ENCODE measurements at regions not wholly inside any gene's neighbourhood (a gene's known extent, or its start where the extent isn't known, plus 50 kb on each side); places are given as distances from the start of the nearest gene placed in this dataset.

GRCh38 chr17:33778505-33779233, 476.4 kb upstream of the CCL2 start:
- DNase-seq (ENCODE audit: low read depth) = no peak

- peak; percentile 41 for DNase-seq (ENCODE audit: low read depth)
Observed at GRCh38 chr17:33779234-33779591, 475.9 kb upstream of the CCL2 start.

GRCh38 chr17:33785281-33785680, 469.8 kb upstream of the CCL2 start:
- DNase-seq (ENCODE audit: low read depth) = no peak

- no peak for DNase-seq (ENCODE audit: low read depth)
Observed at GRCh38 chr17:33786478-33786877, 468.6 kb upstream of the CCL2 start.

- no peak for DNase-seq (ENCODE audit: low read depth)
Observed at GRCh38 chr17:33789658-33790057, 465.4 kb upstream of the CCL2 start.

- no peak for DNase-seq (ENCODE audit: low read depth)
Observed at GRCh38 chr17:33797181-33797580, 457.9 kb upstream of the CCL2 start.

- no peak for DNase-seq (ENCODE audit: low read depth)
Observed at GRCh38 chr17:33798308-33798707, 456.8 kb upstream of the CCL2 start.

- DNase-seq (ENCODE audit: low read depth) = no peak
Observed at GRCh38 chr17:33802349-33803198, 452.5 kb upstream of the CCL2 start.

- DNase-seq (ENCODE audit: low read depth) = no peak
Observed at GRCh38 chr17:33803199-33803685, 451.8 kb upstream of the CCL2 start.

GRCh38 chr17:33803686-33804085, 451.4 kb upstream of the CCL2 start:
- no peak for DNase-seq (ENCODE audit: low read depth)

- DNase-seq (ENCODE audit: low read depth) = no peak
Observed at GRCh38 chr17:33804401-33804800, 450.7 kb upstream of the CCL2 start.

GRCh38 chr17:33806631-33807030, 448.5 kb upstream of the CCL2 start:
- DNase-seq (ENCODE audit: low read depth) = no peak

GRCh38 chr17:33809748-33810147, 445.3 kb upstream of the CCL2 start:
- DNase-seq (ENCODE audit: low read depth) = no peak

- DNase-seq (ENCODE audit: low read depth) = no peak
Observed at GRCh38 chr17:33811004-33811760, 443.9 kb upstream of the CCL2 start.

- no peak for DNase-seq (ENCODE audit: low read depth)
Observed at GRCh38 chr17:33811984-33812577, 443.0 kb upstream of the CCL2 start.

GRCh38 chr17:33814852-33815251, 440.2 kb upstream of the CCL2 start:
- no peak for DNase-seq (ENCODE audit: low read depth)

GRCh38 chr17:33816036-33816435, 439.0 kb upstream of the CCL2 start:
- DNase-seq (ENCODE audit: low read depth) = no peak

GRCh38 chr17:33816842-33817617, 438.1 kb upstream of the CCL2 start:
- DNase-seq (ENCODE audit: low read depth) = no peak

GRCh38 chr17:33819539-33819938, 435.5 kb upstream of the CCL2 start:
- no peak for DNase-seq (ENCODE audit: low read depth)

- DNase-seq (ENCODE audit: low read depth) = no peak
Observed at GRCh38 chr17:33832262-33832661, 422.8 kb upstream of the CCL2 start.

GRCh38 chr17:33837281-33837680, 417.8 kb upstream of the CCL2 start:
- no peak for DNase-seq (ENCODE audit: low read depth)

Measured in fibroblast of the conjunctiva (primary cell).